HepG2 (cell line): ENCODE measurements at regions not wholly inside any gene's neighbourhood (a gene's known extent, or its start where the extent isn't known, plus 50 kb on each side); places are given as distances from the start of the nearest gene placed in this dataset.

Source experiments
- ATAC-seq: fragments of 200-7000 bp; cut with Tn5 transposase; 3 replicates; pipeline ENCODE4 v1.9.1; 2020; ENCODE audit warnings: mild to moderate bottlenecking, moderate library complexity
- BruUV-seq: library from RNA; stranded (reverse); fragments of 400-500 nt; replicated peaks from 2 replicates; lab custom pipeline; 2021; lab: Mats Ljungman, UMichigan
- CTCF ChIA-PET: fragments of 300-600 bp; formaldehyde crosslinking; extraction: SDS; loops from one replicate; lab custom pipeline; 2021; ENCODE audit warnings: low total read pairs, inconsistent platforms, low intra/inter-chr PET ratio; lab: Yijun Ruan, JAX
- POLR2A ChIA-PET: fragments of 350-600 bp; sonication (Branson Sonifier 250); formaldehyde crosslinking; loops from one replicate; lab custom pipeline; 2020; ENCODE audit warnings: antibody characterized with exemption, inconsistent platforms; lab: Yijun Ruan, JAX
- DNase-seq: peaks from one replicate; pipeline ENCODE4 v3.0.0-alpha.2; 2015; ENCODE audit warnings: low spot score
- FAIRE-seq: peaks from 3 replicates; lab custom pipeline; 2011; peaks lifted over from hg19 to GRCh38; lab: Jason Lieb, UNC
- H2AFZ ChIP-seq: one replicate; pipeline ENCODE4 v1.6.1; 2011; ENCODE audit warnings: low read length, inconsistent platforms
- H3K27ac ChIP-seq: fragments of 300-600 bp; 3 replicates; pipeline ENCODE4 v1.8.0; 2011; ENCODE audit warnings: mixed run types, mild to moderate bottlenecking, mixed read lengths, low read length, inconsistent platforms; ENCODE audit not compliant: insufficient read depth; ENCODE audit errors: extremely low read length
- H3K27me3 ChIP-seq, 2 experiments: fragments of 200-600 bp in 1 of 2; 2 replicates in 1 of 2; 3 replicates in 1 of 2; pipeline versions ENCODE4 v1.6.0 to v1.8.0; 2011; ENCODE audit warnings: low read length in 2 of 2, mild to moderate bottlenecking in 2 of 2, moderate library complexity in 2 of 2, inconsistent platforms in 1 of 2; ENCODE audit not compliant: insufficient read depth in 2 of 2, control insufficient read depth in 1 of 2
- H3K36me3 ChIP-seq, 2 experiments: fragments of 200-600 bp in 1 of 2; replicated peaks in 1 of 2; 2 replicates in 1 of 2; 3 replicates in 1 of 2; pipeline versions ENCODE4 v1.5.1 to v1.8.0; 2011; ENCODE audit warnings: low read length in 2 of 2, inconsistent platforms in 1 of 2; ENCODE audit not compliant: insufficient read depth in 2 of 2, control insufficient read depth in 1 of 2
- H3K4me1 ChIP-seq: 2 replicates; pipeline ENCODE4 v1.5.1; 2012; ENCODE audit warnings: low read length, inconsistent platforms; ENCODE audit not compliant: insufficient read depth
- H3K4me2 ChIP-seq: 2 replicates; pipeline ENCODE4 v1.6.0; 2011; ENCODE audit warnings: low read depth, low read length, inconsistent platforms
- H3K4me3 ChIP-seq, 3 experiments: fragments of 200-600 bp in 1 of 3; sonication (generic), shearing (Covaris generic) in 1 of 3; replicated peaks in 1 of 3; 2 replicates each; pipeline ENCODE4 v1.5.1; 2011 to 2016; ENCODE audit warnings: low read length in 3 of 3, inconsistent platforms in 2 of 3, low read depth in 2 of 3, mild to moderate bottlenecking in 2 of 3, control low read depth in 1 of 3, mixed read lengths in 1 of 3; ENCODE audit not compliant: insufficient read depth in 1 of 3
- H3K79me2 ChIP-seq: one replicate; pipeline ENCODE4 v1.6.1; 2011; ENCODE audit warnings: low read length, inconsistent platforms; ENCODE audit not compliant: insufficient read depth
- H3K9ac ChIP-seq: 2 replicates; pipeline ENCODE4 v1.6.0; 2011; ENCODE audit warnings: mild to moderate bottlenecking, low read depth, low read length, inconsistent platforms; ENCODE audit not compliant: insufficient read depth
- H3K9me3 ChIP-seq: 2 replicates; pipeline ENCODE4 v1.5.1; 2012; ENCODE audit warnings: mild to moderate bottlenecking, low read length
- H4K20me1 ChIP-seq: 2 replicates; pipeline ENCODE4 v1.6.0; 2011; ENCODE audit warnings: inconsistent platforms, mild to moderate bottlenecking, low read length, moderate library complexity; ENCODE audit not compliant: insufficient read depth
- CEBPB ChIP-seq: IDR thresholded peaks from 2 replicates; pipeline ENCODE4 v1.6.1; 2011; ENCODE audit warnings: low read depth, low read length, improper control_type of control experiment, borderline replicate concordance
- KDM2A ChIP-seq: sonication (generic); formaldehyde crosslinking; IDR thresholded peaks from 2 replicates; pipeline ENCODE4 v1.4.0; 2020; ENCODE audit warnings: low read depth, missing genetic modification reagents, borderline replicate concordance
- MBNL3 ChIP-seq: fragments of 250-450 bp; sonication (Bioruptor Pico); conservative IDR thresholded peaks from 2 replicates; pipeline ENCODE4 v1.8.0; 2022; ENCODE audit warnings: mild to moderate bottlenecking, inconsistent platforms
- SP4 ChIP-seq: sonication (generic); formaldehyde crosslinking; IDR thresholded peaks from 2 replicates; pipeline ENCODE4 v1.8.1; 2023; ENCODE audit warnings: mild to moderate bottlenecking, missing genetic modification reagents
- ZNF12 ChIP-seq: sonication (generic); formaldehyde crosslinking; IDR thresholded peaks from 2 replicates; pipeline ENCODE4 v1.5.0; 2020; ENCODE audit warnings: missing genetic modification reagents
- ZNF160 ChIP-seq: sonication (generic); formaldehyde crosslinking; IDR thresholded peaks from 2 replicates; pipeline ENCODE4 v1.8.0; 2022; ENCODE audit warnings: mild to moderate bottlenecking, inconsistent platforms, missing genetic modification reagents
- WGBS: methylation state at CpG from one replicate; pipeline ENCODE4 v1.1.6; 2017; ENCODE audit warnings: low lambda C conversion rate; 5-methylcytosine and 5-hydroxymethylcytosine counted together
- in situ Hi-C: cut with HindIII; loops from 2 replicates; pipeline ENCODE4 v1.10.0; 2017; ENCODE audit warnings: low pct_unique_long_range_greater_than_20kb; ENCODE audit not compliant: extremely low pct_ligation_motif_present
- intact Hi-C: fragments of 100-400 bp; cut with micrococcal nuclease; formaldehyde crosslinking; loops from one replicate; pipeline ENCODE4 v1.10.0; 2022; ENCODE audit not compliant: unreplicated experiment

DNA sequence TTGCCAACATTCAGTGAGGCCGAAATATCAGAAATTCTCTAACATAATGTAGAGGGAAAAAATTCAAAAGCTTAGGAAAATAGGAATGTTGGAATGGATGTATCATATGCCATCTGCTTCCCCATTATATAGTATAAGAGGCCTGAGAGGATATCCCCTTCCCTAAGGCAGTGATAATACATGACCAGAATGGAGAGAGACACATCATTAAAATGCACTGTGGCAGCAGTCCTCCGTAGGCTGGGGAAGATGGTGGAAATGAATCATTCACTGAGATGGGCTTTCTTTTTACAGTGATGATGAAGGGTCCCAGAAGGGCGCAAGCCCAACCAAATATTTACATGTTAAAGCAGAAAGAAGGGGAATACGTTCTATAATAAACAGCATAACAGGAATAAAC, 799.1 kb upstream of the SPRY2 start:
- TF ChIP-seq SP4 (CRISPR knock-in tag) (no peak), KDM2A (no peak), MBNL3 (CRISPR knock-in tag) (no peak), ZNF160 (CRISPR knock-in tag) (no peak)
- no peak for DNase-seq
- no peaks in the 10 kb centered on the region for H3K79me2 ChIP-seq
- no peaks in the 10 kb centered on the region for H3K36me3 ChIP-seq
- ChIA-PET POLR2A (no interaction called here), CTCF (no interaction called here)
- BruUV-seq = no TSS peak
- in situ Hi-C loops = no loop called here
- no peak overlapping the region for H3K4me2 ChIP-seq
- FAIRE-seq = no peak
- H3K27ac ChIP-seq = no peak overlapping the region
- no peak overlapping the region for H3K9ac ChIP-seq
- H4K20me1 ChIP-seq = no peaks in the 10 kb centered on the region
- H3K9me3 ChIP-seq = no peaks in the 10 kb centered on the region
- 36% methylated on average over 4 of the region's 4 CpGs for WGBS
- H2AFZ ChIP-seq = no peak overlapping the region
- no peak for ATAC-seq
- no peaks in the 10 kb centered on the region for H3K4me1 ChIP-seq
- H3K4me3 ChIP-seq = no peak overlapping the region
- no peaks in the 10 kb centered on the region for H3K27me3 ChIP-seq
- intact Hi-C loops = no loop called here

DNA sequence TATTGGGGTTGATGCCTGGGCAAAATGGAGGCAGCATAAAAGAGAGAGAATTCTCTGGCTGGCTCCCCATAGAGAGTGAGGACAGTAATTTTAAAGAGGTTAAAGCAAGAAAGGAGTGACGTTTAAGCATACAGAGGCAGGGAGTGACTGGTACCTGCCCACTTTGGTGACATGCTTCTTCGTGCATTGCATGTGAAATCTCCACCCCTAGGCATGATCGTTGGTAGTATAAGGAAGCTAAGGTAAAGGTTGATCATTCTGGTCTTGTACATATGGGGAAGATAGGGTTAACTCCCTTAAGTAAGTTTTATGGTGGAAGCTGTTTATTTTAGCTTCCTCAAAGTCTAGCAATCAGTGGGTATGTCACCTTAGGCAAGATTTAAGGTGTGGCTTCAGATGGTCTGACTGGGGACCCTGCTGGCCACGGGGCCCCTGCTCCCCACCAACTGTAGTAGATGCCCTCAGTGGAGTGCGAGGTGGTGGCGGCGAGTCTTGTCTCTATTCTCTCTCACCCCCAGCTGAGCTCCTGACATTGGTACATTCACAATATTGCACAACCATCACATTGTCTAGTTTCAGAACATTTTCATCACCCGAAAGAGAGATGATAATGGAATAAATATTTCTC, 797.5 kb upstream of the SPRY2 start:
- ChIA-PET POLR2A (no interaction called here), CTCF (no interaction called here)
- Histone ChIP-seq H3K4me1 (no peaks in the 10 kb centered on the region), H3K4me2 (no peak overlapping the region), H3K36me3 (no peaks in the 10 kb centered on the region)
- FAIRE-seq (no peak), DNase-seq (no peak)
- intact Hi-C loops = no loop called here
- peak; percentile 39; the same call in 1 of the 2 replicates for TF ChIP-seq CEBPB
- TF ChIP-seq ZNF12 (CRISPR knock-in tag) = no peak
- TF ChIP-seq, all 625 proteins: peak for 1
- no peak overlapping the region for H3K27ac ChIP-seq
- no peak for ATAC-seq
- no peaks in the 10 kb centered on the region for H3K27me3 ChIP-seq
- H3K9me3 ChIP-seq = no peaks in the 10 kb centered on the region
- in situ Hi-C loops = no loop called here
- no peak overlapping the region for H2AFZ ChIP-seq
- 32% methylated on average over 5 of the region's 8 CpGs for WGBS
- BruUV-seq = no TSS peak
- H4K20me1 ChIP-seq = no peaks in the 10 kb centered on the region
- H3K9ac ChIP-seq = no peak overlapping the region
- H3K4me3 ChIP-seq = no peak overlapping the region
- no peaks in the 10 kb centered on the region for H3K79me2 ChIP-seq
